ENCODE measurements at regions not wholly inside any gene's neighbourhood (a gene's known extent, or its start where the extent isn't known, plus 50 kb on each side); places are given as distances from the start of the nearest gene placed in this dataset.

DNA sequence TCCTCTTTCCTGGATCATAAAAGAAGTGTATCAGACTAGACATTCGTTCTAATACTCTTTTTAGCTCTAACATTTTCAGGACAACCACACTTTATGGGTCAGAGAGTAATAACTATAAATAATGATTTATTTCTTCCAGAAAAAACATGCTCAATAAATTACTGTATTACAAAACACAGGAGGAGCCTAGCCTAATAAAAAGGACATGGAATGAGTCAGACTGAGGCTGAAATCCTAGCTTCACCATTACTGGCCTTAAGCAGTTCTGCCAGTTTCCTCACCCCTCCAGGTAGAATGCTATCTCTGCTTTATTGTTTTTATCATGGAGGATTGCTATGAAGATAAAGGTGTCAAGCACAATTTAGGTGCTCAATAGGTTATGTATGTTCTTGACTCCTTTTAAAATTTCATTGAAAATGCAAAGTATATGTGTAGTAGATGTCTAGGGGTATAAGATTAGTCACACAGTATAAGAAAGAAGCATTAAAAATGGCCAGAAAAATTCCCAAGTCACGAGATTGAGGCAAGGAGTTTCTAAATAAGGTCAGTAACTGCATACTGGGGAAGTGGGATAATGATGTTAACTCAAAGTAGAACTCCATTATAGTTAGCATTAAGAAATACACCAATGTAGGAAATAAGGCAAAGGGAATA, 105.5 kb upstream of the NEUROD1 start:
- no peaks in the 10 kb centered on the region for H3K36me3 Mint-ChIP-seq (ENCODE audit: insufficient read depth in 1 of 3, low read depth in 3 of 3)

More for the DNA sequence above, 105.5 kb upstream of the NEUROD1 start:
- Histone ChIP-seq H2BK15ac (ENCODE audit: low read depth, low read length) (no peak overlapping the region), H4K8ac (replicated peaks; ENCODE audit: insufficient read length, low read depth, low read length) (no peak overlapping the region), H4K5ac (ENCODE audit: insufficient read length, low read depth, low read length) (no peak overlapping the region), H3K23ac (ENCODE audit: insufficient read length, low read depth, low read length) (no peak overlapping the region), H4K20me1 (ENCODE audit: control insufficient read depth, insufficient read depth, insufficient read length) (no peaks in the 10 kb centered on the region), H3K9me3 (ENCODE audit: control insufficient read depth, low read depth, low read length) (no peaks in the 10 kb centered on the region), H2BK5ac (ENCODE audit: insufficient read length, low read length) (no peak overlapping the region), H3K14ac (ENCODE audit: insufficient read depth, low read length) (no peak overlapping the region), H2AK5ac (ENCODE audit: insufficient read length, low read length) (no peak overlapping the region), H3K23me2 (ENCODE audit: insufficient read length, low read depth, low read length, poor library complexity, severe bottlenecking) (no peaks in the 10 kb centered on the region), H3K56ac (ENCODE audit: insufficient read length, low read depth, low read length) (no peak overlapping the region), H3T11ph (ENCODE audit: low read length) (no peak overlapping the region), H3K18ac (ENCODE audit: insufficient read length, low read depth, low read length) (no peak overlapping the region), H3K4me1 (ENCODE audit: insufficient read depth, low read length) (no peaks in the 10 kb centered on the region), H2BK12ac (ENCODE audit: insufficient read length, low read depth, low read length) (no peak overlapping the region), H2AFZ (ENCODE audit: low read length) (no peak overlapping the region), H2BK120ac (ENCODE audit: low read depth, low read length, poor library complexity, severe bottlenecking) (no peak overlapping the region), H3K4ac (ENCODE audit: low read depth, low read length) (no peak overlapping the region), H3K27ac (ENCODE audit: insufficient read length, low read depth, low read length) (no peak overlapping the region), H3K9ac (ENCODE audit: extremely low read depth, insufficient read length, low read length) (no peak overlapping the region), H2BK20ac (ENCODE audit: low read depth, low read length, poor library complexity, severe bottlenecking) (no peak overlapping the region), H4K91ac (ENCODE audit: insufficient read length, low read depth, low read length) (no peak overlapping the region), H3K27me3 (ENCODE audit: insufficient read depth, low read length) (no peaks in the 10 kb centered on the region), H3K79me1 (ENCODE audit: insufficient read depth, low read depth, low read length, poor library complexity, severe bottlenecking) (no peaks in the 10 kb centered on the region), H3K4me2 (ENCODE audit: insufficient read depth, insufficient read length, low read length) (no peak overlapping the region), H3K79me2 (ENCODE audit: insufficient read depth, low read length) (no peaks in the 10 kb centered on the region)
- no peaks in the 10 kb centered on the region for H3K9me3 Mint-ChIP-seq
- H3K27me3 Mint-ChIP-seq (ENCODE audit: low read depth), result no peaks in the 10 kb centered on the region
- DNase-seq, result no peak
- H3K4me1 Mint-ChIP-seq, result 0 out of 4 replicates have a peak, but pooled peaks cover 0 to 1% of the 10 kb centered on the region in 2 experiments
- H3K4me3 Mint-ChIP-seq, result no peak overlapping the region
- TF ChIP-seq, protein P1, sequence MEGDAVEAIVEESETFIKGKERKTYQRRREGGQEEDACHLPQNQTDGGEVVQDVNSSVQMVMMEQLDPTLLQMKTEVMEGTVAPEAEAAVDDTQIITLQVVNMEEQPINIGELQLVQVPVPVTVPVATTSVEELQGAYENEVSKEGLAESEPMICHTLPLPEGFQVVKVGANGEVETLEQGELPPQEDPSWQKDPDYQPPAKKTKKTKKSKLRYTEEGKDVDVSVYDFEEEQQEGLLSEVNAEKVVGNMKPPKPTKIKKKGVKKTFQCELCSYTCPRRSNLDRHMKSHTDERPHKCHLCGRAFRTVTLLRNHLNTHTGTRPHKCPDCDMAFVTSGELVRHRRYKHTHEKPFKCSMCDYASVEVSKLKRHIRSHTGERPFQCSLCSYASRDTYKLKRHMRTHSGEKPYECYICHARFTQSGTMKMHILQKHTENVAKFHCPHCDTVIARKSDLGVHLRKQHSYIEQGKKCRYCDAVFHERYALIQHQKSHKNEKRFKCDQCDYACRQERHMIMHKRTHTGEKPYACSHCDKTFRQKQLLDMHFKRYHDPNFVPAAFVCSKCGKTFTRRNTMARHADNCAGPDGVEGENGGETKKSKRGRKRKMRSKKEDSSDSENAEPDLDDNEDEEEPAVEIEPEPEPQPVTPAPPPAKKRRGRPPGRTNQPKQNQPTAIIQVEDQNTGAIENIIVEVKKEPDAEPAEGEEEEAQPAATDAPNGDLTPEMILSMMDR (conservative IDR thresholded peaks at IDR 0.05), result no peak
- no CpG with 5 or more reads among the region's 2 CpGs for WGBS (ENCODE audit: extremely low coverage, insufficient read length, low lambda C conversion rate)
- no peak overlapping the region for H3K27ac Mint-ChIP-seq

Data from H9 (cell line).